Upper lobe of right lung (tissue), 1 donor: ENCODE measurements at regions not wholly inside any gene's neighbourhood (a gene's known extent, or its start where the extent isn't known, plus 50 kb on each side); places are given as distances from the start of the nearest gene placed in this dataset.

Source experiments
- ATAC-seq: fragments of 200-7000 bp; cut with Tn5 transposase; one replicate; pipeline ENCODE4 v1.9.1; 2020; ENCODE audit warnings: mild to moderate bottlenecking, moderate library complexity
- DNase-seq: peaks from one replicate; pipeline ENCODE4 v3.0.0-alpha.2; 2020
- H3K27ac ChIP-seq: fragments of 200-600 bp; one replicate; pipeline ENCODE4 v1.8.0; 2022
- H3K27me3 ChIP-seq: fragments of 200-600 bp; one replicate; pipeline ENCODE4 v1.8.0; 2022; ENCODE audit warnings: mild to moderate bottlenecking
- H3K36me3 ChIP-seq: fragments of 200-600 bp; one replicate; pipeline ENCODE4 v1.8.0; 2022
- H3K4me1 ChIP-seq: fragments of 200-600 bp; one replicate; pipeline ENCODE4 v1.8.0; 2022
- H3K4me3 ChIP-seq: fragments of 200-600 bp; one replicate; pipeline ENCODE4 v1.8.0; 2022; ENCODE audit warnings: mild to moderate bottlenecking
- H3K9me3 ChIP-seq: fragments of 200-600 bp; one replicate; pipeline ENCODE4 v1.8.0; 2022
- intact Hi-C: fragments of 100-400 bp; cut with DNase I; formaldehyde crosslinking; loops from one replicate; pipeline ENCODE4 v1.11.0; 2022
- TF ChIP-seq, protein P1 (sequence below): fragments of 200-600 bp; IDR thresholded peaks from one replicate; pipeline ENCODE4 v1.8.0; 2022; ENCODE audit warnings: antibody characterized with exemption
- donor health status: DM: no; HTN: yes; CAD: no; lungs with severe emphysema.

DNA sequence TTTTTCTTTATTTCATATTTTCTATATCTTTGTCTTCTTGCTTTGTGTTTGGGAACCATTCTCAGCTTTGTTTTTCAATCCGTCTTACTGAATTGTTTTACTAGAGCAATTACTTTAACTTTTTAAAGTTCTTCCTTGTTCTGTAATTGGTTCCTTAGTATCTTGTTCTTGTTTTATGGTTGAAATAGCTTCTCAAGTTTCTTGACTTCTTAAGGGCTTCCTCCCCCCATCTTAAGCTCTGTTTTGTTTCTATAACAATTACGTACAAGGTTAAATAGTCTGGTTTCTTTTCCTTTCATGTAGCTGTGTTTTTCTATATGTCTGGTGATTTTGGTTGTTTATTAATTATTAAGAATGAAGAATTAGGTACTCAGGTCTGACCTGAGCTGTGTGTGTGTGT, 158.0 kb downstream of the SDHAF3 start:
- Histone ChIP-seq H3K36me3 (no peaks in the 10 kb centered on the region), H3K9me3 (no peaks in the 10 kb centered on the region), H3K27ac (no peak overlapping the region), H3K4me3 (no peak overlapping the region), H3K27me3 (no peaks in the 10 kb centered on the region), H3K4me1 (no peaks in the 10 kb centered on the region)
- intact Hi-C loops: no loop called here
- no peak for DNase-seq
- TF ChIP-seq, protein P1, sequence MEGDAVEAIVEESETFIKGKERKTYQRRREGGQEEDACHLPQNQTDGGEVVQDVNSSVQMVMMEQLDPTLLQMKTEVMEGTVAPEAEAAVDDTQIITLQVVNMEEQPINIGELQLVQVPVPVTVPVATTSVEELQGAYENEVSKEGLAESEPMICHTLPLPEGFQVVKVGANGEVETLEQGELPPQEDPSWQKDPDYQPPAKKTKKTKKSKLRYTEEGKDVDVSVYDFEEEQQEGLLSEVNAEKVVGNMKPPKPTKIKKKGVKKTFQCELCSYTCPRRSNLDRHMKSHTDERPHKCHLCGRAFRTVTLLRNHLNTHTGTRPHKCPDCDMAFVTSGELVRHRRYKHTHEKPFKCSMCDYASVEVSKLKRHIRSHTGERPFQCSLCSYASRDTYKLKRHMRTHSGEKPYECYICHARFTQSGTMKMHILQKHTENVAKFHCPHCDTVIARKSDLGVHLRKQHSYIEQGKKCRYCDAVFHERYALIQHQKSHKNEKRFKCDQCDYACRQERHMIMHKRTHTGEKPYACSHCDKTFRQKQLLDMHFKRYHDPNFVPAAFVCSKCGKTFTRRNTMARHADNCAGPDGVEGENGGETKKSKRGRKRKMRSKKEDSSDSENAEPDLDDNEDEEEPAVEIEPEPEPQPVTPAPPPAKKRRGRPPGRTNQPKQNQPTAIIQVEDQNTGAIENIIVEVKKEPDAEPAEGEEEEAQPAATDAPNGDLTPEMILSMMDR: no peak
- ATAC-seq: no peak

- ATAC-seq (no peak), DNase-seq (no peak)
These were observed 163.5 kb downstream of the SDHAF3 start for GRCh38 chr7:97280950-97281349.

DNA sequence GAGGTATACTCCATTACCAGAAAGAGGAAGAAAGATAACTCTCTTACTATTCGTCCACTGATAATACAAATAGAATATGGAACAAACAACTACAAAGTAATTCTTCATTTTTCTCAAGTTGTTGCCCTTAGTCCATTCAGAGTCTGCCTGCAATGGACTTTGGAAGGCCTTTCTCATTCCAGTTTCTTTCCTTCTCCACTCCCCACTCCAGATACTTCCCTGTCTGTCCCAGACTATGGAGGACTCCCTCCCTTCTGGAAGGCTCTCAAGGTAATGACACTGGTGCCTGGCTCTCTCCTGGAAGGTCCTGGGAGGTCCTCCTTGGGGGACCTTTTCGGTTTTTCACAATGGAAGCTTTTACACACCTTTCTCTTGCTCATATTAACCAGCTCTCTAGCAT, 167.8 kb downstream of the SDHAF3 start:
- no peak for ATAC-seq
- intact Hi-C loops: no loop called here

More at GRCh38 chr7:97280950-97281349, 163.5 kb downstream of the SDHAF3 start:
- Histone ChIP-seq H3K9me3 (no peaks in the 10 kb centered on the region), H3K27ac (no peak overlapping the region), H3K4me1 (no peaks in the 10 kb centered on the region), H3K27me3 (no peaks in the 10 kb centered on the region), H3K36me3 (no peaks in the 10 kb centered on the region), H3K4me3 (no peak overlapping the region)
- intact Hi-C loops: no loop called here
- TF ChIP-seq, protein P1: no peak

GRCh38 chr7:97293031-97293430, 175.5 kb downstream of the SDHAF3 start:
- Histone ChIP-seq H3K4me3 (no peak overlapping the region), H3K36me3 (no peaks in the 10 kb centered on the region), H3K27me3 (no peaks in the 10 kb centered on the region), H3K4me1 (no peaks in the 10 kb centered on the region), H3K9me3 (no peaks in the 10 kb centered on the region), H3K27ac (no peak overlapping the region)
- TF ChIP-seq, protein P1: no peak
- intact Hi-C loops: no loop called here
- no peak for DNase-seq
- no peak for ATAC-seq

More for the DNA sequence above, 167.8 kb downstream of the SDHAF3 start:
- Histone ChIP-seq H3K4me3 (no peak overlapping the region), H3K27ac (no peak overlapping the region), H3K4me1 (no peaks in the 10 kb centered on the region), H3K9me3 (no peaks in the 10 kb centered on the region), H3K27me3 (no peaks in the 10 kb centered on the region), H3K36me3 (no peaks in the 10 kb centered on the region)
- TF ChIP-seq, protein P1: no peak
- no peak for DNase-seq

DNA sequence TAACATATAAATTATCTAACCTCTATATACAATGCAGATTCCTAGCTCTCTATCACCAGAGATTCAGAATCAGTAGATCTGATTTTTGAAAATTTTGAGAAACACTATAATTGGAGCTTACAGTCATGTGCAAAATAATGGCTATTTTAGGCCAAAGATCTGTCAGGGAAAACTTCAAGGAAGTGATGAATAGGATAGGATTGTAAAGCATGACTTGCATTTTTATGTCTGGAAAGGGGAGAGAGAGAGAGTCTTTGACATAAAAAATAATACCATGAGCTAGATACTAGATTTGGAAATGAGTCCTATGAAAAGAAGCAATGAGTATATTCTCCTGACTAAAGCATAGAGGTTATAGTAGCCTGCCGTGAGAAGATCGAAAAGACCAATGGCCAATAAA, 181.1 kb downstream of the SDHAF3 start:
- Histone ChIP-seq H3K27ac (no peak overlapping the region), H3K27me3 (no peaks in the 10 kb centered on the region), H3K9me3 (no peaks in the 10 kb centered on the region), H3K36me3 (no peaks in the 10 kb centered on the region), H3K4me3 (no peak overlapping the region), H3K4me1 (no peaks in the 10 kb centered on the region)
- TF ChIP-seq, protein P1: no peak
- intact Hi-C loops: no loop called here
- DNase-seq: no peak
- ATAC-seq: no peak

GRCh38 chr7:97305589-97305988, 188.1 kb downstream of the SDHAF3 start:
- no peaks in the 10 kb centered on the region for H3K27me3 ChIP-seq
- H3K4me1 ChIP-seq: no peaks in the 10 kb centered on the region
- DNase-seq (no peak), ATAC-seq (no peak)
- intact Hi-C loops: no loop called here
- no peaks in the 10 kb centered on the region for H3K9me3 ChIP-seq
- H3K36me3 ChIP-seq: no peaks in the 10 kb centered on the region
- TF ChIP-seq, protein P1: no peak
- H3K27ac ChIP-seq: no peak overlapping the region
- no peak overlapping the region for H3K4me3 ChIP-seq
